ENCODE measurements at regions not wholly inside any gene's neighbourhood (a gene's known extent, or its start where the extent isn't known, plus 50 kb on each side); places are given as distances from the start of the nearest gene placed in this dataset.

- Histone ChIP-seq H2AFZ (ENCODE audit: insufficient read depth, low read depth, low read length, poor library complexity, severe bottlenecking) (no peak overlapping the region), H3K9me3 (ENCODE audit: control extremely low read depth in 1 of 3, control insufficient read depth in 2 of 3, insufficient read depth in 1 of 3, low read length in 2 of 3) (peaks cover 0 to 33% (median 3%) of the 10 kb centered on the region in 3 donors), H3K4me2 (replicated peaks; ENCODE audit: low read depth, low read length, poor library complexity, severe bottlenecking) (no peak overlapping the region), H3K4me1 (ENCODE audit: control insufficient read depth in 2 of 2, insufficient read depth in 2 of 2, low read length in 2 of 2) (no peaks in the 10 kb centered on the region), H3K9ac (ENCODE audit: low read length) (no peak overlapping the region), H3K27me3 (replicated peaks in 1 of 4; ENCODE audit: control extremely low read depth in 1 of 4, control insufficient read depth in 3 of 4, insufficient read depth in 4 of 4, low read length in 3 of 4) (no peaks in the 10 kb centered on the region), H3K4me3 (ENCODE audit: control extremely low read depth in 1 of 5, extremely low read depth in 1 of 5, insufficient read depth in 1 of 5, low read depth in 2 of 5, low read length in 4 of 5) (no peak overlapping the region), H3K79me2 (ENCODE audit: control insufficient read depth, insufficient read depth, low read length) (no peaks in the 10 kb centered on the region), H3K36me3 (replicated peaks in 1 of 2; ENCODE audit: control extremely low read depth in 1 of 2, control insufficient read depth in 1 of 2, extremely low read depth in 1 of 2, insufficient read depth in 2 of 2, low read length in 1 of 2) (no peaks in the 10 kb centered on the region), H4K20me1 (ENCODE audit: control insufficient read depth, insufficient read depth, low read length, poor library complexity, severe bottlenecking) (no peaks in the 10 kb centered on the region), H3K27ac (ENCODE audit: low read length in 2 of 2) (no peak overlapping the region)
- POLR2A ChIA-PET, result no interaction called here
- no peak for DNase-seq
- no peaks in the 10 kb centered on the region for H3K27me3 Mint-ChIP-seq
- ATAC-seq (ENCODE audit: low read depth), result no peak
- TF ChIP-seq EZH2 (IDR thresholded peaks at IDR 0.05; ENCODE audit: borderline replicate concordance, insufficient read depth, low read depth, low read length, poor library complexity, severe bottlenecking) (no peak), CTCF (IDR thresholded peaks at IDR 0.05) (no peak)
- H3K4me1 Mint-ChIP-seq, result no peaks in the 10 kb centered on the region
- 87% methylated on average over 20 of the region's 23 CpGs for WGBS (ENCODE audit: insufficient coverage)
- CTCF ChIA-PET, result no interaction called here
- intact Hi-C loops (cut with micrococcal nuclease), result no loop called here
- no peak overlapping the region for H3K4me3 Mint-ChIP-seq
- H3K27ac Mint-ChIP-seq, result no peak overlapping the region
- peaks cover 2% of the 10 kb centered on the region for H3K9me3 Mint-ChIP-seq (ENCODE audit: insufficient read depth)
These were observed 332.4 kb upstream of the MYT1L start for GRCh38 chr2:2663401-2664036.

DNA sequence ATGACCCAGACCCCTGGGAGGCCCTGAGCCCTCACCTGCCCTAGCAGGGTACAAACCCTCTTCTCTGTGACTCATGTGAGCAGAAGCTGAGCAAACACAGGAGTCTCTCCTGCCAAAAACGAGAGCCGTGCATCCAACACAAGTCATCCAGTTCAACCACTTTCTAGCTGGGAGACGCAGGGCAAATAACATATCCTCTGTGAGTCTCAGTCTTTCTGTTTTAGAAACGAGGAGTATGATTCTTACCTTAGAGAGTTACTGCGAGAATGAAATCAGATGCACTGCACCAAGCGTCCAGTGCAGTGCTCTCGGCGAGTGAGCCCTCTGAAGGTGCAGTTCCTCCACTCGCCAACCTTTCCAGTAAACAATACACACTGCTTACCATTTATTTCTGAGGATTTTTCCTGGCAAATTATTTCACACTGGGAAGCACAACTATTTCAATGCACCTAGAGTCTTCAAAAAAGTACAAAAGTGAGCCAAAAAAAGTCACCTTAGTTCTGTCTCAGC lies 331.8 kb upstream of the MYT1L start:
- Histone ChIP-seq H3K9me3 (ENCODE audit: control extremely low read depth in 1 of 3, control insufficient read depth in 2 of 3, insufficient read depth in 1 of 3, low read length in 2 of 3) (peaks cover 0 to 33% (median 3%) of the 10 kb centered on the region in 3 donors), H3K27me3 (replicated peaks in 1 of 4; ENCODE audit: control extremely low read depth in 1 of 4, control insufficient read depth in 3 of 4, insufficient read depth in 4 of 4, low read length in 3 of 4) (no peaks in the 10 kb centered on the region), H3K27ac (ENCODE audit: low read length in 2 of 2) (no peak overlapping the region), H3K36me3 (replicated peaks in 1 of 2; ENCODE audit: control extremely low read depth in 1 of 2, control insufficient read depth in 1 of 2, extremely low read depth in 1 of 2, insufficient read depth in 2 of 2, low read length in 1 of 2) (no peaks in the 10 kb centered on the region), H3K4me2 (replicated peaks; ENCODE audit: low read depth, low read length, poor library complexity, severe bottlenecking) (no peak overlapping the region), H3K4me3 (ENCODE audit: control extremely low read depth in 1 of 5, extremely low read depth in 1 of 5, insufficient read depth in 1 of 5, low read depth in 2 of 5, low read length in 4 of 5) (no peak overlapping the region), H2AFZ (ENCODE audit: insufficient read depth, low read depth, low read length, poor library complexity, severe bottlenecking) (no peak overlapping the region), H3K4me1 (ENCODE audit: control insufficient read depth in 2 of 2, insufficient read depth in 2 of 2, low read length in 2 of 2) (no peaks in the 10 kb centered on the region), H3K9ac (ENCODE audit: low read length) (no peak overlapping the region), H3K79me2 (ENCODE audit: control insufficient read depth, insufficient read depth, low read length) (no peaks in the 10 kb centered on the region), H4K20me1 (ENCODE audit: control insufficient read depth, insufficient read depth, low read length, poor library complexity, severe bottlenecking) (no peaks in the 10 kb centered on the region)
- intact Hi-C loops (cut with micrococcal nuclease), result no loop called here
- Mint-ChIP-seq H3K4me3 (no peak overlapping the region), H3K27me3 (no peaks in the 10 kb centered on the region), H3K9me3 (ENCODE audit: insufficient read depth) (peaks cover 5% of the 10 kb centered on the region), H3K27ac (no peak overlapping the region), H3K4me1 (no peaks in the 10 kb centered on the region)
- CTCF ChIA-PET, result no interaction called here
- POLR2A ChIA-PET, result no interaction called here
- no peak for ATAC-seq (ENCODE audit: low read depth)
- no peak for DNase-seq
- 89% methylated on average over 9 of the region's 9 CpGs for WGBS (ENCODE audit: insufficient coverage)
- TF ChIP-seq CTCF (IDR thresholded peaks at IDR 0.05) (no peak), EZH2 (IDR thresholded peaks at IDR 0.05; ENCODE audit: borderline replicate concordance, insufficient read depth, low read depth, low read length, poor library complexity, severe bottlenecking) (no peak)
